ENCODE measurements at regions not wholly inside any gene's neighbourhood (a gene's known extent, or its start where the extent isn't known, plus 50 kb on each side); places are given as distances from the start of the nearest gene placed in this dataset.
"Not testable (repeated sequence)": the region's sequence is repeated elsewhere in the genome, so short reads cannot be mapped to it uniquely, and the experiment has no call there.

DNA sequence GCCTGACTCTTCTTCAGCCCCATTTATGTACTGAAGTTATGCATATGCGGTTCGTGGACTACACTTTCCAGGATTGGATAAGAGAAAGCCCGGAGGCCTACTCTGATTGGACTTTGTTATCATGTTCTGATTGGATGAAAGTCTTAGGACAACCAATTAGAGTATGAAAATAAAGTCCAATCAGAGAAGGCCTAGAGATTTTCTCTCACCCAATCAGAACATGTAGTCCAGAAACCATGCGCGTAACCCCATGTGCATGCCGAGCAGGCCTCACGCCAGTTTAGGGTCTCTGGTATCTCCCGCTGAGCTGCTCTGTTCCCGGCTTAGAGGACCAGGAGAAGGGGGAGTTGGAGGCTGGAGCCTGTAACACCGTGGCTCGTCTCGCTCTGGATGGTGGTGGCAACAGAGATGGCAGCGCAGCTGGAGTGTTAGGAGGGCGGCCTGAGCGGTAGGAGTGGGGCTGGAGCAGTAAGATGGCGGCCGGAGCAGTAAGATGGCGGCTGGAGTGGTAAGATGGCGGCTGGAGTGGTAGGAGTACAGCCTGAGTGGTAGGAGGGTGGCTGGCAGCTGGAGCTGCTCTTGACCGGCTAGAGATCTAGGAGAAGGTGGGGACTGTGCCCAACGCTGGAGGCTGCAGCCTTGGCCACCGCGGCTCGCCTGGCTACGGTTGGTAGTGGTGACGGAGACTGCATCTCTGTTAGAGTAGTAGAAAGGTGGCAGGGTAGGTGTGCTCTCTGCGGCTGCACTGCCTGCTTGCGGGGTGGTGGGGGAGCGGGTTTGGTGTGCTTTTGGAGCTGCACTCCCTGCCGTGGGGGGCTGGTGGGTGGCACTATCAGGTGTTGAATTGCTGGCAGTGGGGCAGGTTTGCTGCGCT is 107.9 kb upstream of the TPTE start:
- Histone ChIP-seq H2AFZ (ENCODE audit: low read depth, low read length) (peak overlapping the region; percentile 95), H3K36me3 (ENCODE audit: control insufficient read depth, insufficient read depth, low read length) (peaks cover 20% of the 10 kb centered on the region; the same call in 1 of the 3 replicates), H3K79me2 (ENCODE audit: control insufficient read depth, insufficient read depth, low read length) (peaks cover 45% of the 10 kb centered on the region), H3K27ac (ENCODE audit: extremely low read depth, low read depth, low read length) (peak overlapping the region; percentile 86), H3K9ac (ENCODE audit: insufficient read depth in 1 of 2, low read depth in 2 of 2, low read length in 2 of 2) (peak overlapping the region; percentile 84 to 99), H3K4me3 (peak overlapping the region; percentile 68), H3K4me2 (ENCODE audit: insufficient read depth, low read length) (peak overlapping the region; percentile 83)
- TSS peak; percentile 51 for BruUV-seq (replicated peaks)
- POLR2A ChIA-PET; H3K4me1 ChIP-seq (replicated peaks in 1 of 2; ENCODE audit: control insufficient read depth in 2 of 2, insufficient read depth in 2 of 2, low read length in 2 of 2); H3K9me1 ChIP-seq (ENCODE audit: control insufficient read depth, insufficient read depth, low read length); in situ Hi-C loops (cut with MboI); intact Hi-C loops (cut with micrococcal nuclease); H3K27me3 ChIP-seq (ENCODE audit: control insufficient read depth in 2 of 2, insufficient read depth in 2 of 2, low read length in 2 of 2); H3K9me3 ChIP-seq (replicated peaks; ENCODE audit: control insufficient read depth, insufficient read depth, low read depth, low read length); CTCF ChIA-PET (ENCODE audit: low intra/inter-chr PET ratio); H4K20me1 ChIP-seq (replicated peaks; ENCODE audit: control insufficient read depth, insufficient read depth, low read length); TF ChIP-seq ATF1 (CRISPR knock-in tag; IDR thresholded peaks at IDR 0.05): not testable (repeated sequence)
- DNase-seq (ENCODE audit: extremely low read depth in 1 of 4, low spot score in 3 of 4) (peak; percentile 51 to 91 (median 72)), ATAC-seq (peak; percentile 96), FAIRE-seq (peak; percentile 64)
- WGBS (ENCODE audit: insufficient coverage, low coverage, missing lambda C conversion rate): 5% methylated on average over 31 of the region's 31 CpGs
- TF ChIP-seq, protein P1, sequence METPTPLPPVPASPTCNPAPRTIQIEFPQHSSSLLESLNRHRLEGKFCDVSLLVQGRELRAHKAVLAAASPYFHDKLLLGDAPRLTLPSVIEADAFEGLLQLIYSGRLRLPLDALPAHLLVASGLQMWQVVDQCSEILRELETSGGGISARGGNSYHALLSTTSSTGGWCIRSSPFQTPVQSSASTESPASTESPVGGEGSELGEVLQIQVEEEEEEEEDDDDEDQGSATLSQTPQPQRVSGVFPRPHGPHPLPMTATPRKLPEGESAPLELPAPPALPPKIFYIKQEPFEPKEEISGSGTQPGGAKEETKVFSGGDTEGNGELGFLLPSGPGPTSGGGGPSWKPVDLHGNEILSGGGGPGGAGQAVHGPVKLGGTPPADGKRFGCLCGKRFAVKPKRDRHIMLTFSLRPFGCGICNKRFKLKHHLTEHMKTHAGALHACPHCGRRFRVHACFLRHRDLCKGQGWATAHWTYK (CRISPR knock-in tag; IDR thresholded peaks at IDR 0.05): peak; percentile 87
- TF ChIP-seq ZNF589 (CRISPR knock-in tag; IDR thresholded peaks at IDR 0.05; ENCODE audit: low read depth) (peak; percentile 96), ERF (CRISPR knock-in tag; IDR thresholded peaks at IDR 0.05) (0 out of 2 replicates have a peak, but pooled peaks have one; percentile 72), ATF1 (tag; IDR thresholded peaks at IDR 0.05) (peak; percentile 74), MTA3 (IDR thresholded peaks at IDR 0.05; ENCODE audit: borderline replicate concordance) (0 out of 2 replicates have a peak, but pooled peaks have one; percentile 78), TAF7 (tag; IDR thresholded peaks at IDR 0.05) (peak; percentile 97), ZNF431 (CRISPR knock-in tag; IDR thresholded peaks at IDR 0.05) (peak; percentile 59; the same call in 1 of the 2 replicates), DMBX1 (CRISPR knock-in tag; IDR thresholded peaks at IDR 0.05; ENCODE audit: borderline replicate concordance) (peak; percentile 82), SP1 (CRISPR knock-in tag; IDR thresholded peaks at IDR 0.05) (0 out of 2 replicates have a peak, but pooled peaks have one; percentile 30), BRD9 (IDR thresholded peaks at IDR 0.05; ENCODE audit: low read depth, partially characterized antibody) (peak; percentile 94), ZBTB17 (CRISPR knock-in tag; IDR thresholded peaks at IDR 0.05) (peak; percentile 87)
- TF ChIP-seq, protein P2, sequence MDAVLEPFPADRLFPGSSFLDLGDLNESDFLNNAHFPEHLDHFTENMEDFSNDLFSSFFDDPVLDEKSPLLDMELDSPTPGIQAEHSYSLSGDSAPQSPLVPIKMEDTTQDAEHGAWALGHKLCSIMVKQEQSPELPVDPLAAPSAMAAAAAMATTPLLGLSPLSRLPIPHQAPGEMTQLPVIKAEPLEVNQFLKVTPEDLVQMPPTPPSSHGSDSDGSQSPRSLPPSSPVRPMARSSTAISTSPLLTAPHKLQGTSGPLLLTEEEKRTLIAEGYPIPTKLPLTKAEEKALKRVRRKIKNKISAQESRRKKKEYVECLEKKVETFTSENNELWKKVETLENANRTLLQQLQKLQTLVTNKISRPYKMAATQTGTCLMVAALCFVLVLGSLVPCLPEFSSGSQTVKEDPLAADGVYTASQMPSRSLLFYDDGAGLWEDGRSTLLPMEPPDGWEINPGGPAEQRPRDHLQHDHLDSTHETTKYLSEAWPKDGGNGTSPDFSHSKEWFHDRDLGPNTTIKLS (IDR thresholded peaks at IDR 0.05; ENCODE audit: borderline replicate concordance, low read depth): peak; percentile 60; the same call in 1 of the 2 replicates
- TF ChIP-seq, protein P3, sequence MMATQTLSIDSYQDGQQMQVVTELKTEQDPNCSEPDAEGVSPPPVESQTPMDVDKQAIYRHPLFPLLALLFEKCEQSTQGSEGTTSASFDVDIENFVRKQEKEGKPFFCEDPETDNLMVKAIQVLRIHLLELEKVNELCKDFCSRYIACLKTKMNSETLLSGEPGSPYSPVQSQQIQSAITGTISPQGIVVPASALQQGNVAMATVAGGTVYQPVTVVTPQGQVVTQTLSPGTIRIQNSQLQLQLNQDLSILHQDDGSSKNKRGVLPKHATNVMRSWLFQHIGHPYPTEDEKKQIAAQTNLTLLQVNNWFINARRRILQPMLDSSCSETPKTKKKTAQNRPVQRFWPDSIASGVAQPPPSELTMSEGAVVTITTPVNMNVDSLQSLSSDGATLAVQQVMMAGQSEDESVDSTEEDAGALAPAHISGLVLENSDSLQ (IDR thresholded peaks at IDR 0.05): peak; percentile 77
